SIG-M5 treated with dmso at 0.1 percent for 504 hours (cell line): ENCODE measurements at regions not wholly inside any gene's neighbourhood (a gene's known extent, or its start where the extent isn't known, plus 50 kb on each side); places are given as distances from the start of the nearest gene placed in this dataset.
"Not testable (repeated sequence)": the region's sequence is repeated elsewhere in the genome, so short reads cannot be mapped to it uniquely, and the experiment has no call there.

Source experiments
- DNase-seq: peaks from one replicate; lab custom pipeline; 2025; ENCODE audit not compliant: unreplicated experiment; lab: John Stamatoyannopoulos, UW

DNA sequence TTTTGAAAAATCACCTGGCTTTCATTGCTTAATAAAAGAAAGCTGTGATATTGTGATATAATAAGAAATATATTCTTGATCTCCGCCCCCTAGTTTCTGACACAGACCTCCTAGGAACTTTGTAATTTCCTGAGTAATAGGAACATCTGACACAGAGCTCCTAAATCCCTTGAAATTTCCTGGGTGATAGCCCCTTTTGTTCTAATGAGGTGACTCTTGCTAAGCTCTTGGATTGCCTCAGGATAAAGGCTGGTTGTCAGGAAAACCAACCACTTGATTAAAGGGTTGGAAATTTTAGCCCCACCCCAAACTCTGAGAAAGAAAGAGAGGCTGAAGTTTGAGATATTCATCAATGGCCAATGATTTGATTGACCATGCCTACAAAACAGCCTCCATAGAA, 326.4 kb upstream of the KIF2B start:
- no peak for DNase-seq

- no peak for DNase-seq
Measured at GRCh38 chr17:53492532-53492931, 330.2 kb upstream of the KIF2B start.

- no peak for DNase-seq
Measured at GRCh38 chr17:53490447-53490968, 332.2 kb upstream of the KIF2B start.

DNA sequence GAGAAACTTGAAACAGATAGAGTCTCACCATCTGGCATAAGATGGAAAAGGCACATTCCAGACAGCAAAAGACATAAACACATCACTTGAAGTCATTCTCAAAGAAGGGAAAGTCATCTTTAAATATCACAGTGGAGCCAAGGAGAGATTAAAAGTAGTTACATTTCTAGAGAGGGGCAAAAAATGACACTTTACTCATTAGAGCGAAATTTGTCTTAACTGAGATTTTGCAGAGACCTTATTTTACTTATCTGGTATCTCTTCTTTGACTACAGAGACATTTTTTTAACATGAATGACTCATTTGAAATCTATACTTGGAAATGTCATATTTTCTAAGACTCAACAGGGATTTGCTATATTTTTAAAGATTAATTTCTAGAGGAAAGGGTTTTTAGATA, 339.0 kb upstream of the KIF2B start:
- DNase-seq = no peak

DNA sequence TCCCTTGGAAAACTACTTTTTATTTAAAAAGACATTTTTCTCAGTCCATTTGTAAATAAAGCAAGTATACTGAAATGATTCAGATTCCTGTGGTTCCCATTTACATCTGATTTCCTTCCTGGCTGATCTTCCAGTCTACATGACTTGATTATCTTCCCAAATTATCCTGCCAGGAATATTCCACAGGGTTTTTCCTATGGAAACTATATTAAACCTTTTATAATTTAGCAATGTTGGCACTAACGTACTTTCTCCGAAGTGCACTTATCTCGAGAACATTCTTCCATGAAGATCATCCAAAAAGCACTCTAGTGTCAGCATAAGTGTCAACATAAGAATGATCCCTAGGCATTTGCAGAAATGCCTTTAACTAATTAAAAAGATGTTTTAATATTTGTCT, 347.7 kb upstream of the KIF2B start:
- DNase-seq = no peak

DNA sequence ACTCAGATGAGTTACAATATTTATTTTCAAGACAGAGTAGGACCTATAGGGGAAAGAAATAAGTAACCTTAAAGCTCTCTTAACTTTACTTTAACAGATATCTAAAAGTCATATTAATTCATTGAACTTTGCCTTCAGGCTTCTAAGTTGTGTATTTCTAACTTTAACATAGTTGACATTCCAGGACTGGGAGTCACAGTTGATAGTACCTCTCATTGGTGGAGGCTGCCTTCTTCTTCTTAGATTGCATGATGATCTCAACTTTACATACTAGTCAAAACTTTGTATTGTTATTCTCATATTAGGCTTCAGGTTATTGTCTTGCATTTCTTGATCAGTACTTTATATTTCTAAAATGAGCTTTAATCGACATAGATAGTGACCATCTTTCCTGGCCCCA, 350.1 kb upstream of the KIF2B start:
- no peak for DNase-seq

DNA sequence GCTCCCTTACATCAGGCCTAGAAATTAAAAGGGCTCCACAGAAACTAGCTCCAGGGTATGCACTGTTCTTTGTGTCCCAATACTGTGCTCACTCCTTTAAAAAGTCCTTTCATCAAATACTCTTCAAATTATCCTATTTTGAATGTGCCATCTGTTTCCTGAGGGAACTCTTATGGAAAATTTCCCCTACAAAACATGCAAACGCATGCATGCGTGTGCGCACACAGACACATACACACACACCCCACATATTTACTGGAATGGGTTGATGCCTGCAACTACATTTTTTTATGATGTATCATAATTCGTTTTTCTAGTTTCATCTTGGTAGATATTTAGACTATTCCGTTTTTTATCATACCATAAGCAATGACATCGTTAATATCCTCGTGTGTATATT, 351.2 kb upstream of the KIF2B start:
- no peak for DNase-seq

DNA sequence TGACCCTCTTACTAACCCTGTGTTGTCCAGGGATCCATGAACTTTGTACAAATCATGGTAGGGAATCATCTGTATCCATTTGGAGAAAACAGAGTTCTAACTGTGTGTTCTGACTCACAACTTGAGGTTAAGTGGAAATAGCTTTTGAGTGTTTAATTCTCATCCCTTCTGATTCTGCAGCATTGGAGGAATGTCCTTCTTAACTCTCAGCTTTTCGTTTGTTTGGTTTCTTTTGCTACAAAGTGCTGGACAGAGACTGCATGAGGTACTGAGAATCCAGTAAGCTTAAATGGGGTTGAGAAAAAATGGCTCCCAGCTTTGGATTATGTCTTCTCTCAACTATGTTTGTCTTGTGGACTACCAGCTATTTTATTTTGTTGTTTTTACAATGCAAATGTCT, 352.1 kb upstream of the KIF2B start:
- no peak for DNase-seq

GRCh38 chr17:53466733-53467132, 356.0 kb upstream of the KIF2B start:
- DNase-seq = no peak

- DNase-seq = not testable (repeated sequence)
Measured at GRCh38 chr17:53464396-53464795, 358.3 kb upstream of the KIF2B start.

DNA sequence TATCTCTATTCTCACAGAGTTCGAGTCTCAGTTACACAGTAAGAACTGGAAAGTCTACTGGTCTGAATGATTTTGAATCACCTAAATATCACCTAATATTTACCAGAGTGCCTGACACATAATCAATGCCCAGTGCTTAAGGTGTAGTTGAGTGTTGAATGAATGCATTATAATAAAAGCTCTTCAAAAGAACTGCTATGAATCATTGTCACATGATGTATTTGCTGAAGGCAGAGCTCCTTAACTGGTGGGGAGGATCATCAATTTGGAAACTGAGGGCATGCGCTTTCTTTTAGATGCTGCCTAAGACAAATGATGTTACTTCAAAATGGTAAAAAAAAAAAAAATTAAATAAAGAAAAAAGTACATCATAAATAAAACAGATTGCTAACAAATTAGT, 359.4 kb upstream of the KIF2B start:
- no peak for DNase-seq

DNA sequence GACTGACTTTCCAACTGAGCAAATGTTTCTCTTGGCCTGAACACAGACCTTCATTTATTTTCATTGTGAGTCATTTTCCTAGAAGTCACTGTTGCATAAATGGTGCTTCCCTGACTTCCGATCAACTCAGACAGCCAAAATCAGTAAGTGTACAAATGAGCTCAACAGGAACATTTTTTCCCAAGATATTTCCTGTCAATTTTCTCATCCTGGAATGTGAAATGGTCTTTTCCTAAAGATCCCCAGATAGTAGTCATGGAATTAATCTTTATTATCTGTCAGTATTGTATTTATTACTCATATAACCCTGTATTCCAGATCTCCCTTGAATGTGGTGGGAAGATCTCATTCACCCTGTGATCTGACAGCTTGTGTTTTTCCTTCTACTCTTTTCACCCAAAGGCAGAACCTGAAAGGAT, 360.3 kb upstream of the KIF2B start:
- no peak for DNase-seq

- not testable (repeated sequence) for DNase-seq
Measured at GRCh38 chr17:53455943-53456342, 366.8 kb upstream of the KIF2B start.

GRCh38 chr17:53454337-53454736, 368.4 kb upstream of the KIF2B start:
- no peak for DNase-seq

GRCh38 chr17:53449324-53449723, 373.4 kb upstream of the KIF2B start:
- DNase-seq = no peak

- no peak for DNase-seq
Measured at GRCh38 chr17:53428913-53429312, 393.8 kb upstream of the KIF2B start.

DNA sequence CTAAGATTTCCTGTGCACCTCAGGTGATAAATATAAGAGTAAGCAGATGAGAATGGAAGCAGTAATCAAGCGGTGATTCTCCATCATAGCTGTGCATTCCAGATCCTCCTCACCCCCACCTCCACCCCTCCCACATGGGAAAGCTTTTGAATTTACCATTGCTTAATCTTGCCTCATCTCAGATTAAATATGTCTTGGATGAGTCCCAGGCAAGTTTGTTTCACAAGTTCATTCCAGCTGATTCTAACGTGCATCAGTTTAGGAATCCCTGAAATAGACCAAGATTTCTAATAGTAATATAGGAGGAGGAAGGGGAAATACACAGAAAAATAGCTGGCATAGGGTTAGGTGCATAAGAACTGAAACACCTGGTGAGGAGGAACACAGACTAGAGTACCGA, 396.2 kb upstream of the KIF2B start:
- DNase-seq = no peak

DNA sequence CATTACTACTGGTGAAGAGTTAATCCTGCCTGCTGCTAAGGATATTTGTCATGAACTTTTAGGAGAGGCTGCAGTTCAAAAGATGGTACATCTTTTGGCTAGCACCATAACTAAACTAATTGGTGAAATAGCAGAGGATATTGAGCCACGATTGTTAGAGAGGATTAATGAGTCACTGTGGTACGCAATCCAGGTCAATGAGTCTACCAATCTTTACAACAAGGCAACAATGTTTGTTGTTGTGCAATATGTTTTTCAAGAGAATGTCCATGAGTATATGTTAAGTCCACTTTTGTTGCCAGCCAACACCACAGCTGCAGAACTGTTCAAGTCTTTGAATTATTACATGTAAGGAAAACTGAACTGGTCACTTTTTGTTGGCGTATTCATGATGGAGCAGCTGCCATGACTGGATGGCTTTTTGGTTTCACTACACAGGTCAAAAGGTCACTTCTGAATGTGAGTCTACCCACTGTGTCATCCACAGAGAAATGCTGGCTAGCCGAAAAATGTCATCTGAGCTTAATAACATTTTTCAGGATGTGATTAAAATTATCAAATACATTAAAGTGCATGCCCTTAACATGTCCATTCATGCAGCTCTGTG, 402.6 kb upstream of the KIF2B start:
- DNase-seq = no peak

- no peak for DNase-seq
Measured at GRCh38 chr17:53409588-53409987, 413.1 kb upstream of the KIF2B start.

GRCh38 chr17:53406907-53407306, 415.8 kb upstream of the KIF2B start:
- DNase-seq = no peak

DNA sequence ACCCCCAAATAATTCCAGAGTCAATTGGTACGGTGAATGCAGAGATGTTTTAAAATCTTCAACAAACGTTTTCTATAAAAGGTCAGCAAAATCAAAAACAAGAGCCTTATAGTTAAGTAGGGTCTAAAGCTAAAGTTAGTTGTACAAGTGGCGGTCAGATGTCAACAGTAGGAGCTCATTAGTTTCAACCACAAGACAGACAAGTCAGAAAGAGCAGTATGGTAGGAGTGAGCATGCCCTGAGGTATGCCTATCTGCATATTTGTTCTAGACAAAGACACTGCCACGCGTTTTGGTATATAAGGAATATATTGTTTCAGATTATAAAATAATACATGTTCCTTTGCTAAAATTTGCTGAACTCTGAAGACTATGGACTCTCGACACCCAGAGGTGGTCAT, 431.5 kb upstream of the KIF2B start:
- DNase-seq = no peak

DNA sequence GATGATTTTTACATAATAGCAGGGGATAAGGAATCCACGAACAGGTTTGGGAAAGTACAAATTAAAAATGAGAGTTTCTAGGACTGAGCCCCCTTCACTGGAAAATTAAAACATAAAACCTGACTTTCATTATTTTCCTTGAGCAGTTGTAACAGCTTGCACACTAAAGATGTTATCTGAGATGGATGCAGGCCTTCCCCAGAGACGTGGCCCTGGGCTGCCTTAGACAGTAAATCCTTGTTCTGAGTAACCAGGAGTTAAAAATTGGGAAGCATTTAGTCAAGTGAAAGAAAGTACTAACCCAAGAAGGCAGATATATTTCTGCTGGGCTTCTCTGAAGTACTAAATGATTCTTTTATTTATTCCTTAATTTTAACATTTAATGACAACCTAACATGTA, 432.2 kb upstream of the KIF2B start:
- no peak for DNase-seq

GRCh38 chr17:53387745-53388144, 435.0 kb upstream of the KIF2B start:
- no peak for DNase-seq
